ENCODE measurements at regions not wholly inside any gene's neighbourhood (a gene's known extent, or its start where the extent isn't known, plus 50 kb on each side); places are given as distances from the start of the nearest gene placed in this dataset.

GRCh38 chr15:70443486-70444273, 319.7 kb downstream of the UACA start:
- no peaks in the 10 kb centered on the region for H3F3A ChIP-seq (ENCODE audit: control insufficient read depth, insufficient read depth)
- no peak overlapping the region for H3K4me2 ChIP-seq (ENCODE audit: low read length)
- no peak overlapping the region for H3K4me3 ChIP-seq (ENCODE audit: low read length)
- TF ChIP-seq EZH2phosphoT487 (IDR thresholded peaks at IDR 0.05; ENCODE audit: borderline replicate concordance, low read length) (no peak), CTCF (IDR thresholded peaks at IDR 0.05; ENCODE audit: low read depth, low read length, poor library complexity, severe bottlenecking) (no peak)
- no peaks in the 10 kb centered on the region for H3K79me2 ChIP-seq (ENCODE audit: control insufficient read depth, low read length)
- no peaks in the 10 kb centered on the region for H3K9me2 ChIP-seq (replicated peaks; ENCODE audit: control insufficient read depth, low read length)
- H3K4me1 ChIP-seq (ENCODE audit: control insufficient read depth, low read length): peaks cover 16% of the 10 kb centered on the region
- no peaks in the 10 kb centered on the region for H4K20me1 ChIP-seq (ENCODE audit: control insufficient read depth, insufficient read depth, low read depth, low read length)
- peaks cover 76% of the 10 kb centered on the region for H3K27me3 ChIP-seq (ENCODE audit: control insufficient read depth, low read length)
- H3K36me3 ChIP-seq (ENCODE audit: control insufficient read depth, low read length): no peaks in the 10 kb centered on the region
- H3K9me3 ChIP-seq (ENCODE audit: control insufficient read depth, insufficient read depth, low read length): no peaks in the 10 kb centered on the region
- H3K27ac ChIP-seq (ENCODE audit: low read depth, low read length): no peak overlapping the region

GRCh38 chr15:70442616-70443321, 320.6 kb downstream of the UACA start:
- H3K9me3 ChIP-seq (ENCODE audit: control insufficient read depth, insufficient read depth, low read length): no peaks in the 10 kb centered on the region
- H3K27ac ChIP-seq (ENCODE audit: low read depth, low read length): no peak overlapping the region
- H3K4me3 ChIP-seq (ENCODE audit: low read length): no peak overlapping the region
- no peaks in the 10 kb centered on the region for H3K79me2 ChIP-seq (ENCODE audit: control insufficient read depth, low read length)
- TF ChIP-seq CTCF (IDR thresholded peaks at IDR 0.05; ENCODE audit: low read depth, low read length, poor library complexity, severe bottlenecking): no peak
- TF ChIP-seq EZH2phosphoT487 (IDR thresholded peaks at IDR 0.05; ENCODE audit: borderline replicate concordance, low read length): no peak
- H3K4me2 ChIP-seq (ENCODE audit: low read length): no peak overlapping the region
- H3K36me3 ChIP-seq (ENCODE audit: control insufficient read depth, low read length): no peaks in the 10 kb centered on the region
- peaks cover 9% of the 10 kb centered on the region for H3K4me1 ChIP-seq (ENCODE audit: control insufficient read depth, low read length)
- H3F3A ChIP-seq (ENCODE audit: control insufficient read depth, insufficient read depth): no peaks in the 10 kb centered on the region
- no peaks in the 10 kb centered on the region for H3K9me2 ChIP-seq (replicated peaks; ENCODE audit: control insufficient read depth, low read length)
- H3K27me3 ChIP-seq (ENCODE audit: control insufficient read depth, low read length): peaks cover 66% of the 10 kb centered on the region
- no peaks in the 10 kb centered on the region for H4K20me1 ChIP-seq (ENCODE audit: control insufficient read depth, insufficient read depth, low read depth, low read length)

- Histone ChIP-seq H3K9me3 (ENCODE audit: control insufficient read depth, insufficient read depth, low read length) (no peaks in the 10 kb centered on the region), H4K20me1 (ENCODE audit: control insufficient read depth, insufficient read depth, low read depth, low read length) (no peaks in the 10 kb centered on the region), H3K4me2 (ENCODE audit: low read length) (no peak overlapping the region), H3K4me1 (ENCODE audit: control insufficient read depth, low read length) (peaks cover 3% of the 10 kb centered on the region), H3K9me2 (replicated peaks; ENCODE audit: control insufficient read depth, low read length) (no peaks in the 10 kb centered on the region), H3K36me3 (ENCODE audit: control insufficient read depth, low read length) (no peaks in the 10 kb centered on the region), H3K27me3 (ENCODE audit: control insufficient read depth, low read length) (peaks cover 61% of the 10 kb centered on the region), H3K79me2 (ENCODE audit: control insufficient read depth, low read length) (no peaks in the 10 kb centered on the region), H3K4me3 (ENCODE audit: low read length) (no peak overlapping the region), H3K27ac (ENCODE audit: low read depth, low read length) (no peak overlapping the region), H3F3A (ENCODE audit: control insufficient read depth, insufficient read depth) (no peaks in the 10 kb centered on the region)
- TF ChIP-seq CTCF (IDR thresholded peaks at IDR 0.05; ENCODE audit: low read depth, low read length, poor library complexity, severe bottlenecking) (no peak), EZH2phosphoT487 (IDR thresholded peaks at IDR 0.05; ENCODE audit: borderline replicate concordance, low read length) (no peak)
These were observed 321.1 kb downstream of the UACA start for GRCh38 chr15:70442211-70442610.
